ENCODE measurements at regions not wholly inside any gene's neighbourhood (a gene's known extent, or its start where the extent isn't known, plus 50 kb on each side); places are given as distances from the start of the nearest gene placed in this dataset.

GRCh38 chr16:52755396-52755795, 208.5 kb upstream of the TOX3 start:
- TF ChIP-seq CTCF (IDR thresholded peaks at IDR 0.05) (no peak), POLR2A (IDR thresholded peaks at IDR 0.05) (no peak)
